K562 (cell line): ENCODE measurements at regions not wholly inside any gene's neighbourhood (a gene's known extent, or its start where the extent isn't known, plus 50 kb on each side); places are given as distances from the start of the nearest gene placed in this dataset.

Source experiments
- CTCF ChIP-seq, 3 experiments: IDR thresholded peaks in 2 of 3; conservative IDR thresholded peaks in 1 of 3; 2 replicates each; pipeline ENCODE4 v1.5.1; 2011 to 2012; ENCODE audit warnings: low read length in 3 of 3, mild to moderate bottlenecking in 3 of 3, control low read depth in 2 of 3, improper control_type of control experiment in 1 of 3, inconsistent platforms in 1 of 3, low read depth in 1 of 3, mixed read lengths in 1 of 3, moderate library complexity in 1 of 3; ENCODE audit not compliant: insufficient read depth in 2 of 3
- SIX5 ChIP-seq, 2 experiments: IDR thresholded peaks; 2 replicates each; pipeline ENCODE4 v1.6.1; 2011; ENCODE audit warnings: low read length in 2 of 2, borderline replicate concordance in 1 of 2, low read depth in 1 of 2, mild to moderate bottlenecking in 1 of 2, moderate library complexity in 1 of 2; ENCODE audit not compliant: insufficient read depth in 1 of 2
- SREBF2 ChIP-seq: sonication (generic); formaldehyde crosslinking; IDR thresholded peaks from 2 replicates; pipeline ENCODE4 v1.4.0; 2020; ENCODE audit warnings: mild to moderate bottlenecking, missing genetic modification reagents

DNA sequence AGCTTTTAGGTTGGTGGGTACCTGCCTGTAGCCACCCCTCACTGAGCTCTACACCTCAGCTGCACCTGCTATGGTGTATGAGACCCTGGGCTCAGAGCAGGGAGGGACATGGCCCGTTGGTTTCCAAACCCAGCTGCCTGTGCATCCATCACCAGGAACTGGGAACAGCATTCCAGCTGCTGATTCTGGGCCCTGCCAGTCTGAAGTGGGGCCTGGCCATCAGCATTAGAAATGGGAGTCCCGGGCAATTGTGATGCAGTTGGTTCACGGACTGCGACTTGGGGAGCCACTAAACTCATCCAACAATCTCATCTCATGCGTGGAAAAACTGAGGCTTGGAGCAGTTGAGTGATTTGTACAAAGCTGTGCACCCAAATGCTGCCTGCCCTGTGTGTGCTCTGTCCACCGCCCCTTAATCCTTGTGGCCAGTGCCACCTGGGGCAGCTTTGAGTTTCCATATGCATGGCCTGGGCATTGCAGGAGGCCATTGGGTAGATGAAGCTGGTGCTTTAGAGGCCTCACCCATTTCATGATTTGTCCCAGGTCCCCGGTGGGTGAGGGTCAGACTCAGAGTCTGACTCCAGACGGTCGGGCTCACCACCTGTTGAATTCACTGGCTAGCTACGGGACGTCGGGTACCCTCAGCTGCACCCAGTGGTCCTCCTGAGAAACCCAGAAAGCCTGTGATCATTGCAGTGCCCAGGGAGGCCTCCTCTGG is 109.0 kb upstream of the SHH start:
- TF ChIP-seq CTCF (IDR thresholded peaks at IDR 0.05 in 2 of 3, conservative IDR thresholded peaks at IDR 0.05 in 1 of 3; ENCODE audit: insufficient read depth in 2 of 3, low read depth in 1 of 3, low read length in 3 of 3): no peak
- no peak for TF ChIP-seq SIX5 (IDR thresholded peaks at IDR 0.05; ENCODE audit: borderline replicate concordance in 1 of 2, insufficient read depth in 1 of 2, low read depth in 1 of 2, low read length in 2 of 2)
- no peak for TF ChIP-seq SREBF2
